ENCODE measurements at regions not wholly inside any gene's neighbourhood (a gene's known extent, or its start where the extent isn't known, plus 50 kb on each side); places are given as distances from the start of the nearest gene placed in this dataset.

GRCh38 chr5:23303435-23303834, 204.0 kb upstream of the PRDM9 start (continued):
- no peak for TF ChIP-seq HDAC6 (IDR thresholded peaks at IDR 0.05; ENCODE audit: low read depth, low read length)
- no peak for TF ChIP-seq CBX2 (IDR thresholded peaks at IDR 0.05; ENCODE audit: low read depth, low read length)
- TF ChIP-seq CBX2 (CRISPR knock-in tag; IDR thresholded peaks at IDR 0.05; ENCODE audit: low read depth): no peak
- no peak for TF ChIP-seq RELA (CRISPR knock-in tag; IDR thresholded peaks at IDR 0.05)
- no peak for TF ChIP-seq KDM5A (IDR thresholded peaks at IDR 0.05; ENCODE audit: borderline replicate concordance, low read length)
- no peak for TF ChIP-seq TCF12 (IDR thresholded peaks at IDR 0.05)
- no peak for TF ChIP-seq TCF12 (CRISPR knock-in tag; IDR thresholded peaks at IDR 0.05)
- no peak for TF ChIP-seq KLF6 (CRISPR knock-in tag; IDR thresholded peaks at IDR 0.05)
- TF ChIP-seq PHF5A (CRISPR knock-in tag; IDR thresholded peaks at IDR 0.05; ENCODE audit: low read depth, unreplicated experiment): no peak

- H2AFZ ChIP-seq (ENCODE audit: low read length): no peak overlapping the region
- H3K4me2 ChIP-seq (ENCODE audit: low read depth, low read length): no peak overlapping the region
- no peak for TF ChIP-seq XBP1 (CRISPR knock-in tag; IDR thresholded peaks at IDR 0.05)
- TF ChIP-seq ZNF331 (CRISPR knock-in tag; IDR thresholded peaks at IDR 0.05): peak; percentile 77
- no peaks in the 10 kb centered on the region for H3K36me3 ChIP-seq (replicated peaks in 1 of 2; ENCODE audit: control insufficient read depth in 1 of 2, insufficient read depth in 2 of 2, low read length in 2 of 2)
- WGBS (ENCODE audit: low lambda C conversion rate): no CpG with 5 or more reads among the region's 1 CpG
- in situ Hi-C loops (cut with HindIII; ENCODE audit: extremely low pct_ligation_motif_present, low pct_unique_long_range_greater_than_20kb): no loop called here
- no peak for FAIRE-seq
- no peaks in the 10 kb centered on the region for H3K27me3 ChIP-seq (ENCODE audit: control insufficient read depth in 1 of 2, insufficient read depth in 2 of 2, low read length in 2 of 2)
- ATAC-seq: 0 out of 3 replicates have a peak, but pooled peaks have one; percentile 29
- no peaks in the 10 kb centered on the region for H3K79me2 ChIP-seq (ENCODE audit: insufficient read depth, low read length)
- H3K4me3 ChIP-seq (replicated peaks in 1 of 3; ENCODE audit: insufficient read depth in 1 of 3, low read depth in 2 of 3, low read length in 3 of 3): no peak overlapping the region
- intact Hi-C loops (cut with micrococcal nuclease; ENCODE audit: unreplicated experiment): no loop called here
- BruUV-seq (replicated peaks): no TSS peak
- CTCF ChIA-PET (ENCODE audit: low intra/inter-chr PET ratio, low total read pairs): no interaction called here
- DNase-seq (ENCODE audit: low spot score): no peak
- POLR2A ChIA-PET: no interaction called here
- no peak overlapping the region for H3K27ac ChIP-seq (ENCODE audit: extremely low read length, insufficient read depth, low read length)
- H3K9ac ChIP-seq (ENCODE audit: insufficient read depth, low read depth, low read length): no peak overlapping the region
- peaks cover 19% of the 10 kb centered on the region for H3K9me3 ChIP-seq (ENCODE audit: low read length)
- H4K20me1 ChIP-seq (ENCODE audit: insufficient read depth, low read length): no peaks in the 10 kb centered on the region
- no peaks in the 10 kb centered on the region for H3K4me1 ChIP-seq (ENCODE audit: insufficient read depth, low read length)
Measured at GRCh38 chr5:23302438-23302837, 205.0 kb upstream of the PRDM9 start.

Measured in HepG2 (cell line).